ENCODE measurements at regions not wholly inside any gene's neighbourhood (a gene's known extent, or its start where the extent isn't known, plus 50 kb on each side); places are given as distances from the start of the nearest gene placed in this dataset.

GRCh38 chr6:26232940-26233648, 131.9 kb upstream of the BTN3A2 start:
- no peaks in the 10 kb centered on the region for H3K36me3 ChIP-seq (ENCODE audit: control insufficient read depth in 4 of 4, insufficient read depth in 4 of 4, low read length in 4 of 4)
- peaks cover 0 to 3% (median 0%) of the 10 kb centered on the region in 5 donors for H3K4me1 ChIP-seq (ENCODE audit: control insufficient read depth in 5 of 5, insufficient read depth in 5 of 5, low read length in 5 of 5)
- H3K4me3 ChIP-seq = no peak overlapping the region
- 20 to 21% methylated on average over 34 of the region's 34 CpGs for WGBS, 2 donors
- no peak for TF ChIP-seq CTCF (IDR thresholded peaks at IDR 0.05; ENCODE audit: control extremely low read depth, extremely low read depth)
- H3K27ac ChIP-seq (ENCODE audit: low read depth in 1 of 2, low read length in 1 of 2) = peak overlapping the region in 1 of 2 donors; percentile 66
- no peak for ATAC-seq (ENCODE audit: insufficient read depth, low FRiP score)
- peaks cover 0 to 2% (median 0%) of the 10 kb centered on the region in 4 donors for H3K9me3 ChIP-seq (ENCODE audit: control insufficient read depth in 4 of 4, insufficient read depth in 3 of 4, low read length in 3 of 4)
- peak overlapping the region; percentile 72 to 97 for H3K9ac ChIP-seq (ENCODE audit: insufficient read depth in 1 of 2, low read length in 2 of 2)
- H3K27me3 ChIP-seq (ENCODE audit: control insufficient read depth in 3 of 3, insufficient read depth in 3 of 3, low read length in 2 of 3) = no peaks in the 10 kb centered on the region
- DNase-seq = peak; percentile 68 to 94 (median 93)

GRCh38 chr6:26233649-26234420, 131.2 kb upstream of the BTN3A2 start:
- H3K4me1 ChIP-seq (ENCODE audit: control insufficient read depth in 5 of 5, insufficient read depth in 5 of 5, low read length in 5 of 5) = peaks cover 0 to 3% (median 0%) of the 10 kb centered on the region in 5 donors
- WGBS, 2 donors = 0 to 1% methylated on average over 32 of the region's 32 CpGs

GRCh38 chr6:26234421-26235301, 130.3 kb upstream of the BTN3A2 start:
- ATAC-seq (ENCODE audit: insufficient read depth, low FRiP score) = peak; percentile 80
- H3K4me3 ChIP-seq = peak overlapping the region; percentile 5
- H3K36me3 ChIP-seq (ENCODE audit: control insufficient read depth in 4 of 4, insufficient read depth in 4 of 4, low read length in 4 of 4) = no peaks in the 10 kb centered on the region
- TF ChIP-seq CTCF (IDR thresholded peaks at IDR 0.05; ENCODE audit: control extremely low read depth, extremely low read depth) = no peak
- no peaks in the 10 kb centered on the region for H3K27me3 ChIP-seq (ENCODE audit: control insufficient read depth in 3 of 3, insufficient read depth in 3 of 3, low read length in 2 of 3)
- peak overlapping the region; percentile 72 to 97 for H3K9ac ChIP-seq (ENCODE audit: insufficient read depth in 1 of 2, low read length in 2 of 2)
- DNase-seq = peak; percentile 92 to 98 (median 98)
- H3K9me3 ChIP-seq (ENCODE audit: control insufficient read depth in 4 of 4, insufficient read depth in 3 of 4, low read length in 3 of 4) = peaks cover 0 to 2% (median 0%) of the 10 kb centered on the region in 4 donors
- peak overlapping the region; percentile 66 to 71 for H3K27ac ChIP-seq (ENCODE audit: low read depth in 1 of 2, low read length in 1 of 2)
- WGBS, 2 donors = 1% methylated on average over 36 of the region's 36 CpGs
- H3K4me1 ChIP-seq (ENCODE audit: control insufficient read depth in 5 of 5, insufficient read depth in 5 of 5, low read length in 5 of 5) = peaks cover 0 to 3% (median 0%) of the 10 kb centered on the region in 5 donors

More at GRCh38 chr6:26233649-26234420, 131.2 kb upstream of the BTN3A2 start:
- Histone ChIP-seq H3K27ac (ENCODE audit: low read depth in 1 of 2, low read length in 1 of 2) (peak overlapping the region; percentile 66 to 71), H3K36me3 (ENCODE audit: control insufficient read depth in 4 of 4, insufficient read depth in 4 of 4, low read length in 4 of 4) (no peaks in the 10 kb centered on the region), H3K4me3 (peak overlapping the region; percentile 19), H3K27me3 (ENCODE audit: control insufficient read depth in 3 of 3, insufficient read depth in 3 of 3, low read length in 2 of 3) (no peaks in the 10 kb centered on the region), H3K9me3 (ENCODE audit: control insufficient read depth in 4 of 4, insufficient read depth in 3 of 4, low read length in 3 of 4) (peaks cover 0 to 2% (median 0%) of the 10 kb centered on the region in 4 donors), H3K9ac (ENCODE audit: insufficient read depth in 1 of 2, low read length in 2 of 2) (peak overlapping the region; percentile 72 to 97)
- DNase-seq (peak; percentile 79 to 88 (median 87)), ATAC-seq (ENCODE audit: insufficient read depth, low FRiP score) (peak; percentile 32)
- no peak for TF ChIP-seq CTCF (IDR thresholded peaks at IDR 0.05; ENCODE audit: control extremely low read depth, extremely low read depth)
